CD8-positive, alpha-beta memory T cell (primary cell): ENCODE measurements at regions not wholly inside any gene's neighbourhood (a gene's known extent, or its start where the extent isn't known, plus 50 kb on each side); places are given as distances from the start of the nearest gene placed in this dataset.
"Not testable (repeated sequence)": the region's sequence is repeated elsewhere in the genome, so short reads cannot be mapped to it uniquely, and the experiment has no call there.

ENCODE experiments used
- CTCF ChIA-PET: fragments of 350-600 bp; sonication (Branson Sonifier 250); formaldehyde crosslinking; loops from one replicate; lab custom pipeline; 2021; ENCODE audit warnings: antibody characterized with exemption; lab: Charles Lee
- POLR2A ChIA-PET: fragments of 350-600 bp; sonication (Branson Sonifier 250); formaldehyde crosslinking; loops from one replicate; lab custom pipeline; 2021; ENCODE audit warnings: antibody characterized with exemption; lab: Charles Lee
- DNase-seq, 5 donors: peaks; one replicate each; pipeline versions ENCODE4 v3.0.0 to v3.0.0-alpha.2; 2020 to 2022; ENCODE audit warnings: mixed read lengths in 1 of 5
- H3K27ac ChIP-seq: one replicate; pipeline ENCODE4 v1.7.0; 2013; ENCODE audit warnings: low read depth, mild to moderate bottlenecking, low read length, moderate library complexity
- H3K27me3 ChIP-seq: 2 replicates; pipeline ENCODE4 v1.7.0; 2013; ENCODE audit warnings: low read length, mild to moderate bottlenecking; ENCODE audit not compliant: insufficient read depth, poor library complexity, severe bottlenecking
- H3K36me3 ChIP-seq: 2 replicates; pipeline ENCODE4 v1.7.0; 2013; ENCODE audit warnings: mild to moderate bottlenecking, low read length, moderate library complexity; ENCODE audit not compliant: insufficient read depth
- H3K4me1 ChIP-seq: 2 replicates; pipeline ENCODE4 v1.7.0; 2013; ENCODE audit warnings: mild to moderate bottlenecking, low read length, moderate library complexity; ENCODE audit not compliant: insufficient read depth
- H3K4me3 ChIP-seq: 2 replicates; pipeline ENCODE4 v1.7.0; 2013; ENCODE audit warnings: mild to moderate bottlenecking, low read length
- H3K9me3 ChIP-seq: 2 replicates; pipeline ENCODE4 v1.7.0; 2013; ENCODE audit warnings: mild to moderate bottlenecking, low read length
- H3K27ac Mint-ChIP-seq, 8 donors: one replicate each; pipeline ENCODE4 v1.8.0; 2020 to 2021; ENCODE audit warnings: mixed read lengths in 8 of 8, mild to moderate bottlenecking in 6 of 8, inconsistent platforms in 3 of 8, moderate library complexity in 3 of 8
- H3K27me3 Mint-ChIP-seq, 2 donors: one replicate each; pipeline ENCODE4 v1.8.0; 2020 to 2021; ENCODE audit warnings: mixed read lengths in 2 of 2, mild to moderate bottlenecking in 1 of 2, moderate library complexity in 1 of 2
- H3K36me3 Mint-ChIP-seq, 3 donors: one replicate each; pipeline ENCODE4 v1.8.0; 2020 to 2021; ENCODE audit warnings: mixed read lengths in 3 of 3, inconsistent platforms in 1 of 3, mild to moderate bottlenecking in 1 of 3
- H3K4me1 Mint-ChIP-seq, 3 donors: one replicate each; pipeline ENCODE4 v1.8.0; 2020 to 2021; ENCODE audit warnings: mixed read lengths in 3 of 3, inconsistent platforms in 1 of 3, mild to moderate bottlenecking in 1 of 3
- H3K4me3 Mint-ChIP-seq, 7 donors: one replicate each; pipeline ENCODE4 v1.8.0; 2020 to 2021; ENCODE audit warnings: mixed read lengths in 7 of 7, mild to moderate bottlenecking in 6 of 7, moderate library complexity in 4 of 7, inconsistent platforms in 2 of 7
- H3K9me3 Mint-ChIP-seq, 5 donors: one replicate each; pipeline ENCODE4 v1.8.0; 2020 to 2022; ENCODE audit warnings: mixed read lengths in 5 of 5, mild to moderate bottlenecking in 3 of 5, moderate library complexity in 2 of 5, inconsistent platforms in 1 of 5

GRCh38 chr14:21840765-21841164, 167.1 kb upstream of the OR4E1 start:
- Mint-ChIP-seq H3K9me3 (peaks cover 0 to 2% (median 0%) of the 10 kb centered on the region in 5 donors), H3K4me3 (peak overlapping the region; percentile 53 to 89 (median 64)), H3K27me3 (peaks cover 11 to 33% of the 10 kb centered on the region in 2 donors), H3K36me3 (peaks cover 0 to 2% (median 0%) of the 10 kb centered on the region in 3 donors), H3K4me1 (peaks cover 0 to 7% (median 0%) of the 10 kb centered on the region in 3 donors), H3K27ac (peak overlapping the region in 5 of 8 donors; percentile 17 to 67 (median 35))
- no peaks in the 10 kb centered on the region for H3K9me3 ChIP-seq
- CTCF ChIA-PET: interaction anchor here (1.2 to 2.1 kb wide), 3 partner anchors 12 to 729 kb away, joined by 3 to 7 read pairs (median 4); no protein-coding TSS in a partner anchor
- DNase-seq: peak in 2 of 5 donors; percentile 10 to 31
- H3K4me3 ChIP-seq: no peak overlapping the region
- no peaks in the 10 kb centered on the region for H3K36me3 ChIP-seq
- POLR2A ChIA-PET: no interaction called here
- H3K4me1 ChIP-seq: no peaks in the 10 kb centered on the region
- no peaks in the 10 kb centered on the region for H3K27me3 ChIP-seq
- H3K27ac ChIP-seq: no peak overlapping the region

GRCh38 chr14:21833836-21834235, 160.2 kb upstream of the OR4E1 start:
- Mint-ChIP-seq H3K4me1 (no peaks in the 10 kb centered on the region), H3K27me3 (peaks cover 11 to 46% of the 10 kb centered on the region in 2 donors), H3K27ac (no peak overlapping the region), H3K36me3 (no peaks in the 10 kb centered on the region), H3K9me3 (peaks cover 0 to 2% (median 0%) of the 10 kb centered on the region in 5 donors), H3K4me3 (no peak overlapping the region)
- CTCF ChIA-PET: no interaction called here
- H3K27me3 ChIP-seq: no peaks in the 10 kb centered on the region
- no peaks in the 10 kb centered on the region for H3K4me1 ChIP-seq
- POLR2A ChIA-PET: no interaction called here
- DNase-seq: no peak
- H3K27ac ChIP-seq: no peak overlapping the region
- H3K4me3 ChIP-seq: no peak overlapping the region
- H3K9me3 ChIP-seq: no peaks in the 10 kb centered on the region
- no peaks in the 10 kb centered on the region for H3K36me3 ChIP-seq

DNA sequence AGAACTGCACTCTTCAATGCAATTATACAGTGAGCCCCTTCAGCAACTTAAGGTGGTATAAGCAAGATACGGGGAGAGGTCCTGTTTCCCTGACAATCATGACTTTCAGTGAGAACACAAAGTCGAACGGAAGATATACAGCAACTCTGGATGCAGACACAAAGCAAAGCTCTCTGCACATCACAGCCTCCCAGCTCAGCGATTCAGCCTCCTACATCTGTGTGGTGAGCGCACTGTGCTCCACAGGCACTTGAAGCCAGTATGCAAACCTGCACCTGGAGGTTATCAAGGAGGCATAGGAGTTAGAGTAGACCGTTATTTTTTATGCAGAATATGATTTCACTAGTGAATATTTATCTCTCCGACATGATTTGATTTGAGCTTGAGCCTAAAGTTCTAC, 152.2 kb upstream of the OR4E1 start:
- H3K9me3 ChIP-seq: no peaks in the 10 kb centered on the region
- ChIA-PET POLR2A (no interaction called here), CTCF (interaction anchor here (0.7 kb wide), 1 partner anchor 1157 kb away, joined by 4 read pairs; no protein-coding TSS in a partner anchor)
- Mint-ChIP-seq H3K27ac (peak overlapping the region in 1 of 8 donors; percentile 40), H3K36me3 (no peaks in the 10 kb centered on the region), H3K4me3 (peak overlapping the region in 5 of 7 donors; percentile 38 to 63 (median 57)), H3K4me1 (peaks cover 4 to 6% (median 6%) of the 10 kb centered on the region in 3 donors), H3K27me3 (peaks cover 8 to 58% of the 10 kb centered on the region in 2 donors), H3K9me3 (no peaks in the 10 kb centered on the region)
- no peaks in the 10 kb centered on the region for H3K27me3 ChIP-seq
- H3K36me3 ChIP-seq: no peaks in the 10 kb centered on the region
- H3K27ac ChIP-seq: no peak overlapping the region
- DNase-seq: no peak
- no peak overlapping the region for H3K4me3 ChIP-seq
- no peaks in the 10 kb centered on the region for H3K4me1 ChIP-seq

GRCh38 chr14:21825149-21825743, 151.6 kb upstream of the OR4E1 start:
- POLR2A ChIA-PET: no interaction called here
- peak overlapping the region in 2 of 8 donors; percentile 11 to 42 for H3K27ac Mint-ChIP-seq
- peak overlapping the region; percentile 47 to 64 (median 60) for H3K4me3 Mint-ChIP-seq
- Histone ChIP-seq H3K4me1 (no peaks in the 10 kb centered on the region), H3K4me3 (no peak overlapping the region), H3K27me3 (no peaks in the 10 kb centered on the region), H3K36me3 (no peaks in the 10 kb centered on the region), H3K27ac (no peak overlapping the region), H3K9me3 (no peaks in the 10 kb centered on the region)
- no peaks in the 10 kb centered on the region for H3K36me3 Mint-ChIP-seq
- CTCF ChIA-PET: interaction anchor here (0.8 to 1.2 kb wide), 3 partner anchors 11 to 1028 kb away, joined by 3 to 4 read pairs (median 3); no protein-coding TSS in a partner anchor
- peaks cover 9 to 63% of the 10 kb centered on the region in 2 donors for H3K27me3 Mint-ChIP-seq
- no peaks in the 10 kb centered on the region for H3K9me3 Mint-ChIP-seq
- DNase-seq: peak in 3 of 5 donors; percentile 34 to 54 (median 42)
- H3K4me1 Mint-ChIP-seq: peaks cover 4 to 6% (median 6%) of the 10 kb centered on the region in 3 donors

GRCh38 chr14:21822109-21822508, 148.5 kb upstream of the OR4E1 start:
- no peak overlapping the region for H3K27ac Mint-ChIP-seq
- no peak overlapping the region for H3K27ac ChIP-seq
- H3K36me3 Mint-ChIP-seq: peaks cover 0 to 5% (median 0%) of the 10 kb centered on the region in 3 donors
- H3K36me3 ChIP-seq: no peaks in the 10 kb centered on the region
- H3K4me3 Mint-ChIP-seq: no peak overlapping the region
- no peak for DNase-seq
- H3K4me1 Mint-ChIP-seq: peaks cover 4 to 6% (median 6%) of the 10 kb centered on the region in 3 donors
- ChIA-PET CTCF (no interaction called here), POLR2A (no interaction called here)
- no peaks in the 10 kb centered on the region for H3K4me1 ChIP-seq
- no peaks in the 10 kb centered on the region for H3K9me3 ChIP-seq
- no peaks in the 10 kb centered on the region for H3K27me3 ChIP-seq
- H3K4me3 ChIP-seq: no peak overlapping the region
- peaks cover 7 to 48% of the 10 kb centered on the region in 2 donors for H3K27me3 Mint-ChIP-seq
- H3K9me3 Mint-ChIP-seq: peaks cover 2 to 9% (median 5%) of the 10 kb centered on the region in 5 donors

- Histone ChIP-seq H3K4me1 (no peaks in the 10 kb centered on the region), H3K27me3 (no peaks in the 10 kb centered on the region), H3K4me3 (no peak overlapping the region), H3K36me3 (no peaks in the 10 kb centered on the region), H3K9me3 (no peaks in the 10 kb centered on the region), H3K27ac (no peak overlapping the region)
- Mint-ChIP-seq H3K4me3 (no peak overlapping the region), H3K4me1 (peaks cover 4 to 6% (median 6%) of the 10 kb centered on the region in 3 donors), H3K27ac (peak overlapping the region in 2 of 8 donors; percentile 13 to 42), H3K27me3 (peaks cover 11 to 39% of the 10 kb centered on the region in 2 donors), H3K9me3 (peaks cover 9 to 19% (median 14%) of the 10 kb centered on the region in 5 donors), H3K36me3 (peaks cover 0 to 15% (median 0%) of the 10 kb centered on the region in 3 donors)
- ChIA-PET POLR2A (no interaction called here), CTCF (no interaction called here)
- DNase-seq: no peak
Observed at GRCh38 chr14:21820631-21821030, 147.0 kb upstream of the OR4E1 start.

DNA sequence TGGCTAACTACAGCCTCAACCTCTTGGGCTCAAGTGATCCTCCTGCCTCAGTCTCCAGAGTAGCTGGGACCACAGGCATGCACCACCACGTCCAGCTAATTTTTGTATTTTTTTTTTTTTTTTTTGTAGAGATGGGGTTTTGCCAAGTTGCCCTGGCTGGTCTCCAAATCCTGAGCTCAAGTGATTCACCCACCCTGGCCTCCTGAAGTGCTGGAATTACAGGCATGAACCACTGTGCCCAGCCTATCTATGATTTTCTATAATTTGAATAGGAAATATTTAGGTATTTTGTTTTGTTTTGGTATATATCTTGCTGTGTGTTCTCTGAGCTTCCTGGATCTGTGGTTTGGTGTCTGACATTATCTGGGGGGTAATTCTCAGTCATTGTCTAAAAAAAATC, 146.3 kb upstream of the OR4E1 start:
- H3K36me3 ChIP-seq, H3K27ac ChIP-seq, H3K27me3 ChIP-seq, DNase-seq, H3K4me1 Mint-ChIP-seq, H3K4me3 ChIP-seq, CTCF ChIA-PET, H3K4me1 ChIP-seq, H3K4me3 Mint-ChIP-seq, H3K9me3 ChIP-seq, POLR2A ChIA-PET: not testable (repeated sequence)
- H3K27me3 Mint-ChIP-seq: peaks cover 9 to 33% of the 10 kb centered on the region in 2 donors
- H3K36me3 Mint-ChIP-seq: peaks cover 0 to 15% (median 0%) of the 10 kb centered on the region in 3 donors
- peak overlapping the region in 1 of 8 donors; percentile 70 for H3K27ac Mint-ChIP-seq
- H3K9me3 Mint-ChIP-seq: peaks cover 10 to 19% (median 14%) of the 10 kb centered on the region in 5 donors

- H3K9me3 Mint-ChIP-seq: peaks cover 11 to 19% (median 16%) of the 10 kb centered on the region in 5 donors
- H3K36me3 ChIP-seq, H3K9me3 ChIP-seq, CTCF ChIA-PET, H3K27ac ChIP-seq, POLR2A ChIA-PET, H3K27ac Mint-ChIP-seq, DNase-seq, H3K4me3 Mint-ChIP-seq, H3K4me1 Mint-ChIP-seq, H3K27me3 ChIP-seq, H3K4me1 ChIP-seq, H3K4me3 ChIP-seq: not testable (repeated sequence)
- H3K36me3 Mint-ChIP-seq: peaks cover 0 to 15% (median 0%) of the 10 kb centered on the region in 3 donors
- H3K27me3 Mint-ChIP-seq: peaks cover 10 to 23% of the 10 kb centered on the region in 2 donors
Observed at GRCh38 chr14:21817010-21817409, 143.4 kb upstream of the OR4E1 start.
